C4-2B (cell line): ENCODE measurements at regions not wholly inside any gene's neighbourhood (a gene's known extent, or its start where the extent isn't known, plus 50 kb on each side); places are given as distances from the start of the nearest gene placed in this dataset.

Experiments used
- H3K27ac ChIP-seq: fragments of 450-650 bp; 2 replicates; pipeline ENCODE4 v1.5.1; 2017
- CTCF ChIP-seq: fragments of 450-650 bp; conservative IDR thresholded peaks from 2 replicates; pipeline ENCODE4 v1.5.1; 2017; ENCODE audit warnings: mild to moderate bottlenecking
- ZFX ChIP-seq: fragments of 450-650 bp; IDR thresholded peaks from 2 replicates; pipeline ENCODE4 v1.6.1; 2017

- H3K27ac ChIP-seq = no peak overlapping the region
- no peak for TF ChIP-seq ZFX
- no peak for TF ChIP-seq CTCF
Observed at GRCh38 chr7:10672186-10672585, 301.5 kb upstream of the PHF14 start.

- TF ChIP-seq CTCF = no peak
- TF ChIP-seq ZFX = no peak
- no peak overlapping the region for H3K27ac ChIP-seq
Observed at GRCh38 chr7:10677211-10677610, 296.5 kb upstream of the PHF14 start.

- TF ChIP-seq ZFX (no peak), CTCF (no peak)
- no peak overlapping the region for H3K27ac ChIP-seq
Observed at GRCh38 chr7:10677668-10678232, 295.9 kb upstream of the PHF14 start.

GRCh38 chr7:10684606-10685005 lies 289.1 kb upstream of the PHF14 start:
- TF ChIP-seq ZFX (no peak), CTCF (no peak)
- H3K27ac ChIP-seq = no peak overlapping the region

GRCh38 chr7:10685040-10685439 lies 288.6 kb upstream of the PHF14 start:
- TF ChIP-seq CTCF = no peak
- no peak for TF ChIP-seq ZFX
- H3K27ac ChIP-seq = no peak overlapping the region

GRCh38 chr7:10688544-10688943 lies 285.1 kb upstream of the PHF14 start:
- no peak overlapping the region for H3K27ac ChIP-seq
- TF ChIP-seq CTCF (no peak), ZFX (no peak)

GRCh38 chr7:10696064-10696463 lies 277.6 kb upstream of the PHF14 start:
- no peak for TF ChIP-seq CTCF
- TF ChIP-seq ZFX = no peak
- no peak overlapping the region for H3K27ac ChIP-seq
